Lower leg skin (tissue), 4 donors: ENCODE measurements at regions not wholly inside any gene's neighbourhood (a gene's known extent, or its start where the extent isn't known, plus 50 kb on each side); places are given as distances from the start of the nearest gene placed in this dataset.
A peak's percentile ranks its signal among the peaks of the same experiment; 100 is the strongest.

Experiments
- DNase-seq, 2 donors: peaks; one replicate each; pipeline ENCODE4 v3.0.0-alpha.2; 2019; ENCODE audit warnings: low spot score in 2 of 2
- H3K4me3 ChIP-seq: fragments of 200-600 bp; sonication (generic); 2 replicates; pipeline ENCODE4 v1.5.1; 2017; ENCODE audit warnings: mild to moderate bottlenecking, low read depth; ENCODE audit not compliant: poor library complexity, severe bottlenecking
- POLR2A ChIP-seq, 2 donors: fragments of 450-650 bp; IDR thresholded peaks; one replicate each; pipeline ENCODE4 v1.6.1; 2016 to 2017; ENCODE audit warnings: antibody characterized with exemption in 2 of 2, mild to moderate bottlenecking in 1 of 2, moderate library complexity in 1 of 2
- WGBS, 2 donors: methylation state at CpG; one replicate each; pipeline ENCODE4 v1.1.5; 2018; 5-methylcytosine and 5-hydroxymethylcytosine counted together
- intact Hi-C: fragments of 100-400 bp; cut with DNase I; formaldehyde crosslinking; loops from one replicate; pipeline ENCODE4 v1.15.0; 2023; ENCODE audit warnings: low total_unique reads
- TF ChIP-seq, protein P1 (sequence below), 3 donors: fragments of 450-650 bp; IDR thresholded peaks; one replicate each; pipeline ENCODE4 v1.5.1; 2016; ENCODE audit warnings: antibody characterized with exemption in 3 of 3, mild to moderate bottlenecking in 3 of 3, moderate library complexity in 2 of 3

DNA sequence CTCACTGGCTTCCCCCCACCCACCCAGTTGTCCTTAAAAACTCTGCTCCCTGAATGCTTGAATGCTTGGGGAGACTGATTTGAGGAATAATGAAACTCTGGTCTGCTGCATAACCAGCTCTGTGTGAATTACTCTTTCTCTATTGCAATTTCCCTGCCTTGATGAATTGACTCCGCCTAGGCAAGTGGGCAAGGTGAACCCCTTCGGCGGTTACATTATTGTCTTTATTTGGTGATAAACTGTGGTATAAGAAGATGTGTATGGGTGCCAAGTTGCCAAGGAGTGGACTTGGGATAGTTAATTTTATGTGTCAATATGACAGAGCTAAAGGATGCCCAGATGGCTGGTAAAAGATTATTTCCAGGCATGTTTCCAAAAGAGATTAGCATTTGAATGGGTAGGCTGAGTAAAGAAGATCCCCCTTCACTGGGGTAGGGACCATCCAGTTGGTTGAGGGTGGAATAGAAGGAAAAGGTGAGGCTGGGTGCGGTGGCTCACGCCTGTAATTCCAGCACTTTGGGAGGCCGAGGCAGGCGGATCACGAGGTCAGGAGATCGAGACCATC is 98.5 kb upstream of the HAAO start:
- 98 to 100% methylated on average over 9 of the region's 9 CpGs for WGBS, 2 donors
- TF ChIP-seq POLR2A (IDR thresholded peaks at IDR 0.05), result no peak
- TF ChIP-seq, protein P1, sequence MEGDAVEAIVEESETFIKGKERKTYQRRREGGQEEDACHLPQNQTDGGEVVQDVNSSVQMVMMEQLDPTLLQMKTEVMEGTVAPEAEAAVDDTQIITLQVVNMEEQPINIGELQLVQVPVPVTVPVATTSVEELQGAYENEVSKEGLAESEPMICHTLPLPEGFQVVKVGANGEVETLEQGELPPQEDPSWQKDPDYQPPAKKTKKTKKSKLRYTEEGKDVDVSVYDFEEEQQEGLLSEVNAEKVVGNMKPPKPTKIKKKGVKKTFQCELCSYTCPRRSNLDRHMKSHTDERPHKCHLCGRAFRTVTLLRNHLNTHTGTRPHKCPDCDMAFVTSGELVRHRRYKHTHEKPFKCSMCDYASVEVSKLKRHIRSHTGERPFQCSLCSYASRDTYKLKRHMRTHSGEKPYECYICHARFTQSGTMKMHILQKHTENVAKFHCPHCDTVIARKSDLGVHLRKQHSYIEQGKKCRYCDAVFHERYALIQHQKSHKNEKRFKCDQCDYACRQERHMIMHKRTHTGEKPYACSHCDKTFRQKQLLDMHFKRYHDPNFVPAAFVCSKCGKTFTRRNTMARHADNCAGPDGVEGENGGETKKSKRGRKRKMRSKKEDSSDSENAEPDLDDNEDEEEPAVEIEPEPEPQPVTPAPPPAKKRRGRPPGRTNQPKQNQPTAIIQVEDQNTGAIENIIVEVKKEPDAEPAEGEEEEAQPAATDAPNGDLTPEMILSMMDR (IDR thresholded peaks at IDR 0.05), result no peak
- DNase-seq, result no peak
- intact Hi-C loops, result no loop called here
- H3K4me3 ChIP-seq, result no peak overlapping the region

DNA sequence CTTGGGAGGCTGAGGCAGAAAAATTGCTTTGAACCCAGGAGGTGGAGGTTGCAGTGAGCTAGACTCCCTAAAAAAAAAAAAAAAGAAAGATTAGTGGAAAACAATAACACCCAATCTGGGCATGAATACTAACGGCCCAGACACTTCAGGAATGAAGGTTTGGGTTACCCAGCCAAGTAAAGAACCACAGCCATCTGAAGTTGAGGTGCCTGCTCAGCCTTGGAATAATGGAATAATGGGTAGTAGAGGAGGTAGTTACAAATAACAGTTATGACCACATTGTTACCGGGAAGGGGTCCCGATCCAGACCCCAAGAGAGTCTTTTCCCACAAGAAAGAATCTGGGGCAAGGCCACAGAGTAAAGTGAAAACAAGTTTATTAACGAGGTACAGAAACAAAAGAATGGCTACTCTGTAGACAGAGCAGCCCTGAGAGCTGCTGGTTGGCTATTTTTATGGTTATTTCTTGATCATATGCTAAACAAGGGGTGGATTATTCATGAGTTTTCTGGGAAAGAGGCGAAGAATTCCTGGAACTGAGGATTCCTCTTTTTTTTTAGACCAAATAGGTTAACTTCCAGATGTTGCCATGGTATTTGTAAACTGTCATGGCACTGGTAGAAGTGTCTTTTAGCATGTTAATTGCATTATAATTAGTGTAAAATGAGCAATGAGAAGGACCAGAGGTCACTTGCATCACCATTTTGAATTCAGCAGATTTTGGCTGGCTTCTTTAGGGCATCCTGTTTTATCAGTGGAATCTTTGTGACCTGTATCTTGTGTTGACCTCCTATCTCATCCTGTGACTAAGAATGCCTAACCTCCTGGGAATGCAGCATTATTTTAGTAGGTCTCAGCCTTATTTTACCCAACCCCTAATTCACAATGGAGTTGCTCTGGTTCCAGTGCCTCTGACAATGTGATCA is 96.2 kb upstream of the HAAO start:
- DNase-seq, result peak in 1 of 2 donors; percentile 21
- 72 to 75% methylated on average over 5 of the region's 5 CpGs for whole genome bisulfite sequencing, 2 donors
- no peak for TF ChIP-seq POLR2A (IDR thresholded peaks at IDR 0.05)
- TF ChIP-seq, protein P1 (IDR thresholded peaks at IDR 0.05), result no peak
- H3K4me3 ChIP-seq, result no peak overlapping the region
- intact Hi-C loops, result no loop called here

DNA sequence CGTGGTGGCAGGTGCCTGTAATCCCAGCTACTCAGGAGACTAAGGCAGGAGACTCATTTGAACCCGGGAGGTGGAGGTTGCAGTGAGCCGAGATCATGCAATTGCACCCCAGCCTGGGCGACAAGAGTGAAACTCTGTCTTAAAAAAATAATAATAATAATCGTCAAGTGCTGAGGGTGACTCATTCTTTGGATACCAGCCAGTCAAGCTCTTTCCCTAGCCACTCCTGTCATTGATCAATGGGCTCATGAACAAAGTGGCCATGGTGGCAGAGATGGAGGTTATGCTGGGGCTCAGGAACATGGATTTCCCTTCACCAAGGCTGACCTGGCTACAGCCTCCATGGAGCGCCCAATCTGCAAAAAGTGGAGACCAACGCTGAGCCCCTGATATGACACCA is 94.5 kb upstream of the HAAO start:
- TF ChIP-seq POLR2A (IDR thresholded peaks at IDR 0.05), result no peak
- TF ChIP-seq, protein P1 (IDR thresholded peaks at IDR 0.05), result no peak
- WGBS, 2 donors, result 66 to 77% methylated on average over 7 of the region's 7 CpGs
- intact Hi-C loops, result no loop called here

DNA sequence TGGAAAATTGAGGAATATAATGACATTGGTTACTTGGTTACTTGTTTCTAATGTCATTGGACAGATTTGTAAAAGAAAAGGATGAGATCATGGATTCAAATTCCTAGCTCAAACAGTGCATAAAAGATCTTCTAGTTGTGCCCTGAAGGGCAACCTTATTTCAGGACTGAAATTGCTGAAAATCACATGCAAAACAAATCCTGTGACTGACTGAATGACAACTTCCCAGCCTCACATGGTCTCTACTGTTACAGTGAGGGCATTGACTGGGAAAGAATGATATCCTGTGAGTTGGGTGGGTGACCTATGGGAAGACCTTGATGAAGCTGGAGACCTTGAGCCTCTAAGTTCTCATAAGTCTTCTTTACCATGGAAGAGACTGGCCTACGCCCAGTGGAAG is 90.4 kb upstream of the HAAO start:
- intact Hi-C loops, result no loop called here
- 95 to 100% methylated on average over 1 of the region's 1 CpG for WGBS, 2 donors
- DNase-seq, result no peak
- no peak for TF ChIP-seq POLR2A (IDR thresholded peaks at IDR 0.05)
- TF ChIP-seq, protein P1 (IDR thresholded peaks at IDR 0.05), result no peak
- no peak overlapping the region for H3K4me3 ChIP-seq

More for the DNA sequence above, 94.5 kb upstream of the HAAO start:
- peak in 1 of 2 donors; percentile 66 for DNase-seq
- no peak overlapping the region for H3K4me3 ChIP-seq

DNA sequence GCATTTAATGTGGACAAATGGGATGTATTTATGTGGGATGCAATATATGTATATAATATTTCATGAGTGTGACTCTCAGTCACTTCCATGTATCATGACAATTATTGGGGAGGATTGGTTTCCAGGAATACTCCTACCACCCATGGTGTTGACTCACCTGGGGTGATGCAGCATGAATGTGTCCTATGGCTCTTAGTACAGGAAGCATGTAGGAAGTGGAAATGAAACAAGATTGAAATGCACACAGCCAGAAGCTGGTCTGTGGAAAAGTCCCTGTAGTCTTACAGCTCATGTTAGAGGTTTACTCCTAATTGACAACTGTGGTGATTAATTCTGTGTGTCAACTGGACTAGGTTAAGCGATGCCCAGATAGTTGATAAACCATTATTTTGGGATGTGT is 89.3 kb upstream of the HAAO start:
- TF ChIP-seq, protein P1 (IDR thresholded peaks at IDR 0.05), result no peak
- no peak for TF ChIP-seq POLR2A (IDR thresholded peaks at IDR 0.05)
- WGBS, 2 donors, result 62 to 81% methylated on average over 1 of the region's 1 CpG
- intact Hi-C loops, result no loop called here
- DNase-seq, result no peak
- H3K4me3 ChIP-seq, result no peak overlapping the region
